BLaER1 treated with 17β-estradiol and CSF1 and Interleukin-3, amounts not matched to agents 10 nM and 100 nM (cell line): ENCODE measurements at regions not wholly inside any gene's neighbourhood (a gene's known extent, or its start where the extent isn't known, plus 50 kb on each side); places are given as distances from the start of the nearest gene placed in this dataset.

Experiments used
- H3K27ac ChIP-seq, 11 experiments: shearing (Covaris generic); formaldehyde crosslinking; 2 replicates each; pipeline ENCODE4 v1.8.1; 2022
- H3K27me3 ChIP-seq, 11 experiments: shearing (Covaris generic); formaldehyde crosslinking; 2 replicates each; pipeline ENCODE4 v1.8.1; 2022
- H3K36me3 ChIP-seq, 11 experiments: shearing (Covaris generic); formaldehyde crosslinking; 2 replicates each; pipeline ENCODE4 v1.8.1; 2022
- H3K4me1 ChIP-seq, 10 experiments: shearing (Covaris generic); formaldehyde crosslinking; 2 replicates each; pipeline ENCODE4 v1.8.1; 2022
- H3K4me2 ChIP-seq, 11 experiments: shearing (Covaris generic); formaldehyde crosslinking; 2 replicates each; pipeline ENCODE4 v1.8.1; 2022
- H3K4me3 ChIP-seq, 10 experiments: shearing (Covaris generic); formaldehyde crosslinking; 2 replicates each; pipeline ENCODE4 v1.8.1; 2022
- H3K9ac ChIP-seq, 11 experiments: shearing (Covaris generic); formaldehyde crosslinking; 2 replicates each; pipeline ENCODE4 v1.8.1; 2022
- H3K9me3 ChIP-seq, 11 experiments: shearing (Covaris generic); formaldehyde crosslinking; replicated peaks in 1 of 11; 2 replicates each; pipeline ENCODE4 v1.8.1; 2022
- H4K20me1 ChIP-seq, 11 experiments: shearing (Covaris generic); formaldehyde crosslinking; 2 replicates each; pipeline ENCODE4 v1.8.1; 2022
- Cebpa-rat ChIP-seq, 11 experiments: shearing (Covaris generic); IDR thresholded peaks; 2 replicates each; pipeline ENCODE4 v1.8.1; 2022

- H3K9ac ChIP-seq = no peak overlapping the region
- no peaks in the 10 kb centered on the region for H3K4me1 ChIP-seq
- H3K4me2 ChIP-seq = no peak overlapping the region
- H3K27me3 ChIP-seq = no peaks in the 10 kb centered on the region
- H3K9me3 ChIP-seq = no peaks in the 10 kb centered on the region
- no peaks in the 10 kb centered on the region for H3K36me3 ChIP-seq
- TF ChIP-seq Cebpa-rat (IDR thresholded peaks at IDR 0.05) = no peak
- H3K4me3 ChIP-seq = no peak overlapping the region
- H3K27ac ChIP-seq = no peak overlapping the region
- no peaks in the 10 kb centered on the region for H4K20me1 ChIP-seq
Measured at GRCh38 chr1:194710671-194711070, 1524.3 kb upstream of the B3GALT2 start.

GRCh38 chr1:194709439-194709838 lies 1523.0 kb upstream of the B3GALT2 start:
- no peaks in the 10 kb centered on the region for H3K4me1 ChIP-seq
- no peak overlapping the region for H3K9ac ChIP-seq
- no peaks in the 10 kb centered on the region for H3K36me3 ChIP-seq
- H4K20me1 ChIP-seq = no peaks in the 10 kb centered on the region
- no peak overlapping the region for H3K4me3 ChIP-seq
- no peak overlapping the region for H3K4me2 ChIP-seq
- H3K27me3 ChIP-seq = no peaks in the 10 kb centered on the region
- H3K9me3 ChIP-seq = no peaks in the 10 kb centered on the region
- TF ChIP-seq Cebpa-rat (IDR thresholded peaks at IDR 0.05) = no peak
- H3K27ac ChIP-seq = no peak overlapping the region

- H3K27ac ChIP-seq = no peak overlapping the region
- no peaks in the 10 kb centered on the region for H3K9me3 ChIP-seq
- no peaks in the 10 kb centered on the region for H3K4me1 ChIP-seq
- H3K4me3 ChIP-seq = no peak overlapping the region
- H4K20me1 ChIP-seq = no peaks in the 10 kb centered on the region
- no peaks in the 10 kb centered on the region for H3K36me3 ChIP-seq
- H3K9ac ChIP-seq = no peak overlapping the region
- H3K4me2 ChIP-seq = no peak overlapping the region
- TF ChIP-seq Cebpa-rat (IDR thresholded peaks at IDR 0.05) = no peak
- H3K27me3 ChIP-seq = no peaks in the 10 kb centered on the region
Measured at GRCh38 chr1:194707074-194707473, 1520.7 kb upstream of the B3GALT2 start.

- Histone ChIP-seq H4K20me1 (no peaks in the 10 kb centered on the region), H3K9me3 (no peaks in the 10 kb centered on the region), H3K4me3 (no peak overlapping the region), H3K4me2 (no peak overlapping the region), H3K27ac (no peak overlapping the region), H3K4me1 (no peaks in the 10 kb centered on the region), H3K9ac (no peak overlapping the region), H3K36me3 (no peaks in the 10 kb centered on the region), H3K27me3 (no peaks in the 10 kb centered on the region)
- TF ChIP-seq Cebpa-rat (IDR thresholded peaks at IDR 0.05) = no peak
Measured at GRCh38 chr1:194705123-194705854, 1518.9 kb upstream of the B3GALT2 start.

GRCh38 chr1:194698908-194699318 lies 1512.5 kb upstream of the B3GALT2 start:
- peaks cover 0 to 4% (median 0%) of the 10 kb centered on the region in 10 experiments; a peak in 2 of 20 replicates for H3K4me1 ChIP-seq
- no peaks in the 10 kb centered on the region for H3K9me3 ChIP-seq
- H3K36me3 ChIP-seq = no peaks in the 10 kb centered on the region
- H3K9ac ChIP-seq = no peak overlapping the region
- H3K27ac ChIP-seq = no peak overlapping the region
- H3K4me2 ChIP-seq = 0 out of 22 replicates have a peak overlapping the region, but pooled peaks of 1 of the 11 experiments have one; percentile 19
- no peaks in the 10 kb centered on the region for H3K27me3 ChIP-seq
- no peaks in the 10 kb centered on the region for H4K20me1 ChIP-seq
- TF ChIP-seq Cebpa-rat (IDR thresholded peaks at IDR 0.05) = no peak
- no peak overlapping the region for H3K4me3 ChIP-seq

GRCh38 chr1:194693244-194693643 lies 1506.8 kb upstream of the B3GALT2 start:
- Histone ChIP-seq H3K4me2 (no peak overlapping the region), H3K36me3 (no peaks in the 10 kb centered on the region), H3K27me3 (no peaks in the 10 kb centered on the region), H3K9me3 (no peaks in the 10 kb centered on the region), H3K4me3 (no peak overlapping the region), H4K20me1 (no peaks in the 10 kb centered on the region), H3K9ac (no peak overlapping the region), H3K4me1 (no peaks in the 10 kb centered on the region), H3K27ac (no peak overlapping the region)
- TF ChIP-seq Cebpa-rat (IDR thresholded peaks at IDR 0.05) = peak in 1 of 11 experiments; percentile 46; a peak in 1 of 22 replicates

- no peak overlapping the region for H3K4me3 ChIP-seq
- H4K20me1 ChIP-seq = no peaks in the 10 kb centered on the region
- no peaks in the 10 kb centered on the region for H3K27me3 ChIP-seq
Measured at GRCh38 chr1:194684636-194685035, 1498.2 kb upstream of the B3GALT2 start.

GRCh38 chr1:194658090-194658439 lies 1471.7 kb upstream of the B3GALT2 start:
- TF ChIP-seq Cebpa-rat (IDR thresholded peaks at IDR 0.05) = no peak
- Histone ChIP-seq H3K4me3 (no peak overlapping the region), H4K20me1 (no peaks in the 10 kb centered on the region), H3K4me1 (no peaks in the 10 kb centered on the region), H3K27me3 (no peaks in the 10 kb centered on the region), H3K9ac (no peak overlapping the region), H3K4me2 (no peak overlapping the region), H3K9me3 (0 out of 22 replicates have a peak, but pooled peaks cover 0 to under 1% (median 0%) of the 10 kb centered on the region in 11 experiments), H3K36me3 (no peaks in the 10 kb centered on the region), H3K27ac (no peak overlapping the region)

More at GRCh38 chr1:194684636-194685035, 1498.2 kb upstream of the B3GALT2 start:
- Histone ChIP-seq H3K4me2 (no peak overlapping the region), H3K27ac (no peak overlapping the region), H3K9ac (no peak overlapping the region), H3K36me3 (no peaks in the 10 kb centered on the region), H3K9me3 (no peaks in the 10 kb centered on the region), H3K4me1 (no peaks in the 10 kb centered on the region)
- no peak for TF ChIP-seq Cebpa-rat (IDR thresholded peaks at IDR 0.05)

GRCh38 chr1:194654956-194655355 lies 1468.5 kb upstream of the B3GALT2 start:
- Histone ChIP-seq H3K4me2 (no peak overlapping the region), H3K9me3 (no peaks in the 10 kb centered on the region), H3K27me3 (no peaks in the 10 kb centered on the region), H3K4me3 (no peak overlapping the region), H3K27ac (no peak overlapping the region), H3K36me3 (no peaks in the 10 kb centered on the region), H3K9ac (no peak overlapping the region), H4K20me1 (no peaks in the 10 kb centered on the region), H3K4me1 (no peaks in the 10 kb centered on the region)
- TF ChIP-seq Cebpa-rat (IDR thresholded peaks at IDR 0.05) = no peak

- Histone ChIP-seq H3K27me3 (no peaks in the 10 kb centered on the region), H3K4me2 (no peak overlapping the region), H3K27ac (no peak overlapping the region), H3K9me3 (no peaks in the 10 kb centered on the region), H3K36me3 (no peaks in the 10 kb centered on the region), H3K4me1 (no peaks in the 10 kb centered on the region), H3K4me3 (no peak overlapping the region), H3K9ac (no peak overlapping the region), H4K20me1 (no peaks in the 10 kb centered on the region)
- TF ChIP-seq Cebpa-rat (IDR thresholded peaks at IDR 0.05) = no peak
Measured at GRCh38 chr1:194653385-194653784, 1467.0 kb upstream of the B3GALT2 start.
